Mucosa of descending colon (tissue), 3 donors: ENCODE measurements at regions not wholly inside any gene's neighbourhood (a gene's known extent, or its start where the extent isn't known, plus 50 kb on each side); places are given as distances from the start of the nearest gene placed in this dataset.
"Not testable (repeated sequence)": the region's sequence is repeated elsewhere in the genome, so short reads cannot be mapped to it uniquely, and the experiment has no call there.

Experiments
- ATAC-seq: fragments of 200-7000 bp; cut with Tn5 transposase; one replicate; pipeline ENCODE4 v1.9.1; 2020; ENCODE audit warnings: mild to moderate bottlenecking, moderate library complexity
- DNase-seq, 3 donors: peaks; one replicate each; pipeline ENCODE4 v3.0.0-alpha.2; 2020
- H3K36me3 ChIP-seq: fragments of 200-600 bp; one replicate; pipeline ENCODE4 v1.8.0; 2021; ENCODE audit warnings: low read depth, mild to moderate bottlenecking
- H3K4me1 ChIP-seq: fragments of 200-600 bp; one replicate; pipeline ENCODE4 v1.8.0; 2021; ENCODE audit warnings: low read depth, mild to moderate bottlenecking
- H3K4me3 ChIP-seq: fragments of 200-600 bp; one replicate; pipeline ENCODE4 v1.8.0; 2021; ENCODE audit warnings: mild to moderate bottlenecking
- H3K9me3 ChIP-seq: fragments of 200-600 bp; one replicate; pipeline ENCODE4 v1.8.0; 2021; ENCODE audit warnings: mild to moderate bottlenecking
- CTCF ChIP-seq: fragments of 200-600 bp; IDR thresholded peaks from one replicate; pipeline ENCODE4 v1.8.0; 2022; ENCODE audit warnings: antibody characterized with exemption, mild to moderate bottlenecking
- intact Hi-C, 2 donors: fragments of 100-400 bp; cut with DNase I in 1 of 2; cut with micrococcal nuclease in 1 of 2; formaldehyde crosslinking; loops; one replicate each; pipeline versions ENCODE4 v1.11.0 to v1.11.1; 2022; cut with DNase I, micrococcal nuclease
- donor health status: DM: no; HTN: no; CAD: no; lungs with moderate emphysema.
- donor health status: DM: no; HTN: no; CAD: no.
- donor health status: DM: no; HTN: yes; CAD: no.

DNA sequence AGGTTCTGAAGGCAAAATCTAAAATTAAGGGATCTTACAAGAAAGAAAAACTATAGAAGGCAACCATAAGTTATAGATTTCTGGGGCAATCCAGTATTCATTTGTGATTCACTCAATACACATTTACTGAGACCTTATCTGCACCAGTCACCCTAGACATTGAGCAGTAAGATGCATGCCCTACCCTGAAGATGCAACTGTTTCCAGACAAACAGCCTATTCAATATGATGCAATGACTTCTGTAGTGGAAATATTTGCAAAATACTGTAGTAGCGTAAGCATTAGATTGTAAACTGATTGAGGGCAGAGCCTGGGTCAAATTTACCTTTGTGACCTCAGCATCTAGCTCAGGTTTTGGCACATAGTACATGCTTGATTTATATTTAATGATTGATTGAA, 256.2 kb upstream of the ACTBL2 start:
- intact Hi-C loops: no loop called here
- H3K36me3 ChIP-seq: no peaks in the 10 kb centered on the region
- H3K9me3 ChIP-seq: no peaks in the 10 kb centered on the region
- H3K4me1 ChIP-seq: no peaks in the 10 kb centered on the region
- no peak for ATAC-seq
- H3K4me3 ChIP-seq: no peak overlapping the region
- no peak for DNase-seq
- no peak for TF ChIP-seq CTCF

GRCh38 chr5:57738301-57738700, 255.7 kb upstream of the ACTBL2 start:
- DNase-seq (no peak), ATAC-seq (no peak)
- Histone ChIP-seq H3K9me3 (no peaks in the 10 kb centered on the region), H3K36me3 (no peaks in the 10 kb centered on the region), H3K4me3 (no peak overlapping the region), H3K4me1 (no peaks in the 10 kb centered on the region)
- intact Hi-C loops: no loop called here
- TF ChIP-seq CTCF: no peak

DNA sequence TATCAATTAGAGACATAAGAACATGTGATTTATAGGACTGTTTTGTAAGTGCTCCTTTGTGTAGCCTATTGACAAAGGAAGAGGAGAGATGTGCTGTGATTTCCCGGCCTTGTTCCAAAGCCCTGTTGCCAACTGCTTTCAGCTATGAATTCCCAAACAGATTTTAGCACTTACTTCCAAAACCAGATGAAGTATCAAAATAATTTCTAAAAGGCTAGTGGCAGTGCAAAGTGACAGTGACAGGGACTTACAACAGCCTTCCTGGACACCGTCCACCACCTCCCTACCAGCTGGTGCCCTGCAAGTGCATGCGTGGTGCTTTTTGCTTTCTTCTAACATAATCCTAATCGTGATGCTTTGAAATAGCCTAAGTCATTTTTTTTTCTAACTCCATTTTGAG, 254.1 kb upstream of the ACTBL2 start:
- intact Hi-C loops: no loop called here
- TF ChIP-seq CTCF: no peak
- H3K9me3 ChIP-seq: no peaks in the 10 kb centered on the region
- no peaks in the 10 kb centered on the region for H3K4me1 ChIP-seq
- no peak overlapping the region for H3K4me3 ChIP-seq
- no peaks in the 10 kb centered on the region for H3K36me3 ChIP-seq
- DNase-seq: no peak
- ATAC-seq: no peak

- H3K4me3 ChIP-seq, H3K9me3 ChIP-seq, DNase-seq, H3K4me1 ChIP-seq, H3K36me3 ChIP-seq, intact Hi-C loops: not testable (repeated sequence)
- ATAC-seq: peak; percentile 31
Observed at GRCh38 chr5:57735279-57736153, 252.9 kb upstream of the ACTBL2 start.

DNA sequence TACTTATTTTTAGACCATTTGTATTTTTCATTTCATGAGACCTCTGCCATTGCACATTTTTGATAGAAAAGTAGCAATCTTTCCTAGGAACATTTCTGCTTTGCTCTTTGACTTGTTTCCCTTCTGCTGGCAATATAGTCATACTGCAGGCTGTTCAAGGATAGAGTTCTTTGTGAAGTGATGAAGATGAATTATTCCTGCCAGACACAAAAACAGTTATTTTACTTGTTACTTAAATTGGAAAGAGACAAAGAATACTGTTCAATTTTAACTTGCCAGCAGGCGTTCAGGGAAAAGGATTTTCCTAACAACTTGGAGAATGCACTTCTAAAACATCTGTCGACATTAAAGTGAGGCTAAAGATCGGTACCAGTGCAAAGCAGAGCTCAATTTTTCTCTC, 251.7 kb upstream of the ACTBL2 start:
- Histone ChIP-seq H3K36me3 (no peaks in the 10 kb centered on the region), H3K4me3 (no peak overlapping the region), H3K9me3 (no peaks in the 10 kb centered on the region), H3K4me1 (no peaks in the 10 kb centered on the region)
- ATAC-seq (no peak), DNase-seq (no peak)
- TF ChIP-seq CTCF: no peak
- intact Hi-C loops: no loop called here

DNA sequence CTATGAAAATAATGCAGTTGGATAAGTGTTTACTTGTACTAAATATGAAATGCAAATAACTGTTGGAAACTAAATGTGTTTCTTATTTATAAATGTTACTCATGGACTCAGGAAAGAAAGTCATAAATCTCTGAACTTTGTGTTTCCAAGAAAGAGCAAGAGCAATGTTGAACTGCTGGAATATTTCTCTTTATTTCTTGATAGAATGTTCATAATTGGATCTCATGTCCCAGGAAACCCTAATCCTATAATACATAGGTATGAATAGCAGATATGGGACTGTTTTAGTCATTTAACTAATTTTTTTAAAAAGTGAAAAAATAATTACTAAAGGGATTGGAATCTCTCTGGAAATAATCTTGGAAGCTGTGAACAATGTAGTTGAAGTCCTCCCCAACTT, 245.0 kb upstream of the ACTBL2 start:
- H3K36me3 ChIP-seq: no peaks in the 10 kb centered on the region
- no peaks in the 10 kb centered on the region for H3K9me3 ChIP-seq
- ATAC-seq (no peak), DNase-seq (no peak)
- no peak for TF ChIP-seq CTCF
- H3K4me1 ChIP-seq: no peaks in the 10 kb centered on the region
- intact Hi-C loops: no loop called here
- no peak overlapping the region for H3K4me3 ChIP-seq
